ENCODE measurements at regions not wholly inside any gene's neighbourhood (a gene's known extent, or its start where the extent isn't known, plus 50 kb on each side); places are given as distances from the start of the nearest gene placed in this dataset.
"Not testable (repeated sequence)": the region's sequence is repeated elsewhere in the genome, so short reads cannot be mapped to it uniquely, and the experiment has no call there.

DNA sequence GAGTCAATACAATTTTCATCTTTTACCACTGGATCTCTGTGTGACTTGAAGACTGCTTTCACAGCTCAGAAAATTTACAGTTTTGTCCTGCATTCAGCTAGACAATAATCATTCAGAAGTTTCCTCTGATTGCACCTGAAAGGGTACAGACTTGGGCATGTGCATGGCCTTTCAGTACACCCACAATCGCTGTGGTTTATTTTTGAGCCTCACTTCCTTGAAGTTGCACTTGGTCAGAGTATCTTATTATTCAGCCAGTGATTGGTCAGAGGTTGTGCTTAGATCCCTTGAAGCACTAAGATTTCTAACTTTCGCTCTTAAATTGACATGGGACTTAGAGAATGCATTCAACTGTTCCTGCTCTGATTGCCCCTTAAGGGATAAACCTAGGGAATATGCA is 508.2 kb downstream of the FAM181B start:
- no peak for DNase-seq (ENCODE audit: low read depth in 4 of 4, low spot score in 1 of 4)

- DNase-seq (ENCODE audit: low read depth in 4 of 4, low spot score in 1 of 4) = no peak
These were observed 516.6 kb downstream of the FAM181B start for GRCh38 chr11:82216927-82217570.

GRCh38 chr11:82210011-82210410 is 523.7 kb downstream of the FAM181B start:
- no peak for DNase-seq (ENCODE audit: low read depth in 4 of 4, low spot score in 1 of 4)

DNA sequence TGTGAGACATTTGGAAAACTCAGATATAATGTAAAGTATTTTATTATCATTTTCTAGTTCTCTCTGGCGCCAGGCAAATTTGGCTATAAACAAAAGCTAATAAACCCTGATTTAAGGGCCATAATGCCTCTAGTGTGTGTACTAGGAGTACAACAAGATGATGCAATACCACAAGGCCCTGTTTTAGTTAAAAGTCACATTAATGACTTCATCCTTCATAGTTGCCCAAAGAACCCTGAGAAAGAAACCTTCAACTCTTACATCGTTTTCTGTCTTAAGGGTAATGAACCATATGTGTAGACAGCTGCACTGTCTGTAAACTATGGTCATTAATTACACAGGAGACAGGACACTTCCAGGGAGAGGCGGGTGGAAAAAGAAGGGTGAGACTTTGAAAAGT is 538.4 kb downstream of the FAM181B start:
- DNase-seq (ENCODE audit: low read depth in 4 of 4, low spot score in 1 of 4) = no peak

GRCh38 chr11:82194521-82194920 is 539.1 kb downstream of the FAM181B start:
- no peak for DNase-seq (ENCODE audit: low read depth in 4 of 4, low spot score in 1 of 4)

DNA sequence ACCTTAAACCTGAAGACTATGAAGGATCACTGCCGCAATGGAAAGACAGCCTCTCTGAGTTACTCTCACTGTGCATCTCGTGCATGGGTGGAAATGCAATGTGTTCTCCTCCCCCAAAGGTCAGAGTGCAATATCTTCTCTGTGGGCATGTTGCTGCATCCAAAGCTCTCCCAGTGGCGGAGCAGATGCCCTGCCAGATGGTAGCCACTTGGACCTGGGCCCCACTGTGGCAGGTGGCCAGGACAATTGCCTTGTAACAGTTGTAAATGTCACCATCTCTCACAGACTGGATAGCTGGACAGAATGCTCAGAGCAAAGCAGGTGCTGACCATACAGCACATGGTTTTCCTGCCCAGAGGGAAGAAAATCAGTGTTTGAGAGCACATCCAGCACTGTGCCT is 542.0 kb downstream of the FAM181B start:
- DNase-seq (ENCODE audit: low read depth in 4 of 4, low spot score in 1 of 4) = no peak

DNA sequence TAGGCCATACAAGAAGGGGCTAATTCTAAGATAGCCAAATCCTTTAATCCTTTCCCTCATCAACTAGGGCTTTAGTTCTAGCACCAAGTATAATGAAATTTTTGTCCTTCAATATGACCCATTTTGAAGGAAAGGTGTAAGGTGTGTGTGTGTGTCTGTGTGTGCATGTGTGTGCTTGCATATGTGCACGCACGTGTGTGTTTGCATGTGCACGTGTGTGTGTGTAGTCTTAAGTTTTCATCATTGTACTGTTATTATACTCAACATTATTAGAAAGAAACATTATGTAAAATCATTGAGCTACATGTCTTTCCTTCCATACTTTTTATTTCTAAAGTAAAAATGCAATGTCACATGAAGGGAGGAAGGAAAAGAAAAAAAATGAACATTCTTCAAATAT is 547.7 kb downstream of the FAM181B start:
- DNase-seq (ENCODE audit: low read depth in 4 of 4, low spot score in 1 of 4) = no peak

DNA sequence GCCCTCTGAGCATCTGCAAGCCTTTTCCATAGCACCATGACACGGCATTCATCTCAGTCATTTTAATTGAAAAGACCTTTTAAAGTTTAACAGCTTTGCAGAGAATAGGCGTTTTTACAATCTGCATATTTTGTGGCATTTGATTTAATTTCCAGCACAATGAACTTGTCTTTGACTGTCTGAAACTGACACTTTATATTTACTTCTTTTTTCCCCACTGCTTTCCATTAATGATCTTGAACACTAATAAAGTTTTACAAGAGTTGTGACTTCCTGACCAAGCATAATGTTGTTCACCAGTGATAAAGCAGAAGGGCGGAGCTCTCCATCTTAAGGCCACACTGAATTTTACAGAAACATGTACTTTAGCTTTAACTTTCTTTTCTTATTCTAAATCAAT is 548.7 kb downstream of the FAM181B start:
- DNase-seq (ENCODE audit: low read depth in 4 of 4, low spot score in 1 of 4) = no peak

DNA sequence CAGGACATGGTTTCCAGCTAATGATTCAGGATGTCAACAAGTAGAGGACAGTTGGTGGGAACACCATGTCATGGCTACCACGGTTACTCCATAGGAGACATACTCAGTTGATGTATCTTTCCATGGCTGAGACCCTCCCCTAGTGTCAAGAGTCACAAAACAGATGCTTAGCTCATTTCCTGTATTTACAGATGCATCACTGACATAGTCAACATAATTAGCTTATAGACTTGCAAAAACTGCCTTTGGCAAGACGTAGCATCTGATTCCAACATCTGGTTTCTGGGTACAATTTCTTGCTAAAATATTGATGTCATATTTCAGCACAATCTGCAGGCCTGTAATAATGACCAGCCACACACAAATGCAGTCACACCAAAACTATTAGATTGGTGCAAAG is 550.3 kb downstream of the FAM181B start:
- no peak for DNase-seq (ENCODE audit: low read depth in 4 of 4, low spot score in 1 of 4)

GRCh38 chr11:82182697-82183096 is 551.0 kb downstream of the FAM181B start:
- not testable (repeated sequence) for DNase-seq (ENCODE audit: low read depth in 4 of 4, low spot score in 1 of 4)

DNA sequence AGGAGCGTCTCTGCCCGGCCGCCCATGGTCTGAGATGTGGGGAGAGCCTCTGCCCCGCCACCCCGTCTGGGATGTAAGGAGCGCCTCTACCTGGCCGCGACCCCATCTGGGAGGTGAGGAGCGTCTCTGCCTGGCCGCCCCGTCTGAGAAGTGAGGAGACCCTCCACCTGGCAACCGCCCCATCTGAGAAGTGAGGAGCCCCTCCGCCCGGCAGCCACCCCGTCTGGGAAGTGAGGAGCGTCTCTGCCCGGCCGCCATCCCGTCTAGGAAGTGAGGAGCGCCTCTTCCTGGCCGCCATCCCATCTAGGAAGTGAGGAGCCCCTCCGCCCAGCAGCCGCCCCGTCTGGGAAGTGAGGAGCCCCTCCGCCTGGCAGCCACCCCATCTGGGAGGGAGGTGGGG is 551.9 kb downstream of the FAM181B start:
- not testable (repeated sequence) for DNase-seq (ENCODE audit: low read depth in 4 of 4, low spot score in 1 of 4)

- no peak for DNase-seq (ENCODE audit: low read depth in 4 of 4, low spot score in 1 of 4)
These were observed 556.7 kb downstream of the FAM181B start for GRCh38 chr11:82176945-82177344.

- no peak for DNase-seq (ENCODE audit: low read depth in 4 of 4, low spot score in 1 of 4)
These were observed 557.3 kb downstream of the FAM181B start for GRCh38 chr11:82176365-82176764.

DNA sequence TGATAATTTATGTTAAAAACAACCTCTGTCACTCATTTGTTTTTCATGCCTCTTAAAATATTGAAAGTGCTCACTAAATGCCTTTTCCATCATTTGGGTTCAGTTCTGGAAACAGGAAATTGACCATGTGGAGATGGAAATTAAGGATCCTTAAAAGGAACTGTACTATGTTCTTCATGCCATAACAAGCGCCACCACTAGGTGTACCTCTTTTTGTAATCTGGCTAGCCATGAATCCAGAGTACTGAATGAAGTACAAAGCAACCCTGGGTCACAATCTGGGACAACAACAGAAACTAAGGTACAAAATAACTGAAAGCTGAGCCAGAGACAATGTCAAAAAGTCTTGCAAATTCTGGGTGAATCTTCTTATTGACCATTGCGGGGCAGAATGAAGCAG is 559.1 kb downstream of the FAM181B start:
- no peak for DNase-seq (ENCODE audit: low read depth in 4 of 4, low spot score in 1 of 4)

GRCh38 chr11:82146789-82147188 is 586.9 kb downstream of the FAM181B start:
- no peak for DNase-seq (ENCODE audit: low read depth in 4 of 4, low spot score in 1 of 4)

DNA sequence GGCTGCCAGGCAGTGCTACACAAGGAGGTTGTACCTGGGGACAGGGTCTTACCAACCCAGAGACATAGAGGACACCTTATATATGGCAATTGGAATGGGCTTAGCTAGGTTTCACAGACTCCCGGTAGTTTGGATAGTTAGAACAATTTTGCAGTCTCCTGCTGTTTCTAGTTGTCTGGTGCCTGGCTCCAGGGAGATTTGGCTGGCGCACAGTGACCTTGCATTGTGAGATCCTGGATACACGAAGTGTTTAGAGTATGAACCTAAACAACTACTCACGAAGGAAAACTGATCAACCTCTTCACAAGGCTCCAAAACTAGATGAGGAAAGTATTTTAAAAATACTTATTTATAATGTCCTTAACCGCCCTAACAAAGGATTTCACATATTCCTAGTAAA is 614.7 kb downstream of the FAM181B start:
- DNase-seq (ENCODE audit: low read depth in 4 of 4, low spot score in 1 of 4) = no peak

GRCh38 chr11:82117362-82117761 is 616.3 kb downstream of the FAM181B start:
- no peak for DNase-seq (ENCODE audit: low read depth in 4 of 4, low spot score in 1 of 4)

DNA sequence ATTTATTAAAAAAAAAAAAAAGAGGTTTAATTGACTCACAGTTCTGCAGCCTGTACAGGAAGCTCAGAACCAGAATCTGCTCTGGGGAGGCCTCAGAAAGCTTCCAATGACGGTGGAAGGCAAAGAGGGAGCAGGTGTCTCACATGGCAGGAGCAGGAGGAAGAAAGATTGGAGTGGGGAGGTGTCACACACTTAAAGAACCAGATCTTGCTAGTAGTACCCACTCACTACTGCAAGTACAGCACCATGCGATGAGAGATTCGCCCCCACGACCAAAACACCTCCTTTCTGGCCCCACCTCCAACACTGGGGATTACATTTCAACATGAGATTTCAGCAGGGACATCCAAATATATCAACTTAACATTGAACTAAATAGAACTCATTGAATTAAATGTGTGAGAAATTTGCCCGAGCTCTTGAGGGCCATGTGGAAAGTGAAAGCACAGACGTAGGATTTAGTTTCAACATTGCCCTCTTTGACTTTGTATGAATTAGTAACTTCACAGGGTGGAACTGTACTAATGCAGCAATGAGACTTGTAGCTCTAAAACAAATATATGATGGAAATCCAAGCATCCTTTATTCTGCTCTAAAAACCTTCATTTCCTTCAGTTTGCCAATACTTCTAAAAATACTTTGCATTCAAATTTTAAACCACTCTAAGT is 628.2 kb downstream of the FAM181B start:
- no peak for DNase-seq (ENCODE audit: low read depth in 4 of 4, low spot score in 1 of 4)

GRCh38 chr11:82092904-82093303 is 640.8 kb downstream of the FAM181B start:
- DNase-seq (ENCODE audit: low read depth in 4 of 4, low spot score in 1 of 4) = no peak

- DNase-seq (ENCODE audit: low read depth in 4 of 4, low spot score in 1 of 4) = no peak
These were observed 644.2 kb downstream of the FAM181B start for GRCh38 chr11:82089426-82089825.

- no peak for DNase-seq (ENCODE audit: low read depth in 4 of 4, low spot score in 1 of 4)
These were observed 648.2 kb downstream of the FAM181B start for GRCh38 chr11:82085493-82085892.

DNA sequence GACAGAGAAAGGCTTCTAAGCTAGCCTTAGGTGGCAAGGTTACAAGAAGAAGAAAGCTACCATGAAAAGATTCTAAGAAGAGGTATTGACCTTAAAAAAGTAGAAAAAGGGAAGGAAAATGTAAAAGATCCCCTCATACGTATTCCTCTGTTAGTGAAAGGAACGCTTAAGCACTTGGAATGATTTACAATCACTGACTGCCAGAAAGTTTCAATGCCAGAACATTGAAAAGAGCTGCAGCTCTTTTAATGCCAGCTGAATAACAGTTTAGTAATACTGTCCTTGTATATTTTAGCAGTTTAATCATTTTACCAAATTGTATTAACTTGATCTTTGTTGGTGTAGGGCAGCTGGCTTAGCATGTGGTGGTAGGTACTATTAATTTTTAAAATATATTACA is 650.7 kb downstream of the FAM181B start:
- no peak for DNase-seq (ENCODE audit: low read depth in 4 of 4, low spot score in 1 of 4)

- DNase-seq (ENCODE audit: low read depth in 4 of 4, low spot score in 1 of 4) = no peak
These were observed 653.5 kb downstream of the FAM181B start for GRCh38 chr11:82080160-82080559.

Measured in stimulated activated CD4-positive, alpha-beta T cell treated with anti-CD3 and anti-CD28 coated beads, Interleukin-1b, Interleukin-23, amount 100 ng/mL, for 24 hours (primary cell).